Stomach smooth muscle (tissue), 2 donors: ENCODE measurements at regions not wholly inside any gene's neighbourhood (a gene's known extent, or its start where the extent isn't known, plus 50 kb on each side); places are given as distances from the start of the nearest gene placed in this dataset.
"Not testable (repeated sequence)": the region's sequence is repeated elsewhere in the genome, so short reads cannot be mapped to it uniquely, and the experiment has no call there.

ENCODE experiments used
- H3K27ac ChIP-seq: one replicate; pipeline ENCODE4 v1.7.0; 2013; ENCODE audit warnings: mild to moderate bottlenecking, low read length, inconsistent platforms
- H3K27me3 ChIP-seq, 2 donors: one replicate each; pipeline ENCODE4 v1.7.0; 2013; ENCODE audit warnings: low read length in 2 of 2; ENCODE audit not compliant: insufficient read depth in 2 of 2, control insufficient read depth in 1 of 2
- H3K36me3 ChIP-seq, 2 donors: one replicate each; pipeline ENCODE4 v1.7.0; 2013; ENCODE audit warnings: low read length in 2 of 2; ENCODE audit not compliant: control insufficient read depth in 2 of 2, insufficient read depth in 2 of 2
- H3K4me1 ChIP-seq: one replicate; pipeline ENCODE4 v1.7.0; 2013; ENCODE audit warnings: low read length; ENCODE audit not compliant: control insufficient read depth, insufficient read depth
- H3K4me3 ChIP-seq, 2 donors: one replicate each; pipeline ENCODE4 v1.7.0; 2013; ENCODE audit warnings: low read length in 2 of 2
- H3K9ac ChIP-seq, 2 donors: one replicate each; pipeline ENCODE4 v1.7.0; 2013; ENCODE audit warnings: low read length in 2 of 2, mild to moderate bottlenecking in 1 of 2
- H3K9me3 ChIP-seq, 2 donors: one replicate each; pipeline ENCODE4 v1.7.0; 2013; ENCODE audit warnings: low read length in 2 of 2; ENCODE audit not compliant: control insufficient read depth in 2 of 2
- donor health status: healthy.
- donor health status: Pancreatic carcinoma.

GRCh38 chr1:56248138-56248537 lies 331.2 kb downstream of the PLPP3 start:
- no peaks in the 10 kb centered on the region for H3K9me3 ChIP-seq
- no peaks in the 10 kb centered on the region for H3K27me3 ChIP-seq
- no peak overlapping the region for H3K27ac ChIP-seq
- H3K9ac ChIP-seq: no peak overlapping the region
- no peaks in the 10 kb centered on the region for H3K36me3 ChIP-seq
- H3K4me1 ChIP-seq: no peaks in the 10 kb centered on the region
- no peak overlapping the region for H3K4me3 ChIP-seq

DNA sequence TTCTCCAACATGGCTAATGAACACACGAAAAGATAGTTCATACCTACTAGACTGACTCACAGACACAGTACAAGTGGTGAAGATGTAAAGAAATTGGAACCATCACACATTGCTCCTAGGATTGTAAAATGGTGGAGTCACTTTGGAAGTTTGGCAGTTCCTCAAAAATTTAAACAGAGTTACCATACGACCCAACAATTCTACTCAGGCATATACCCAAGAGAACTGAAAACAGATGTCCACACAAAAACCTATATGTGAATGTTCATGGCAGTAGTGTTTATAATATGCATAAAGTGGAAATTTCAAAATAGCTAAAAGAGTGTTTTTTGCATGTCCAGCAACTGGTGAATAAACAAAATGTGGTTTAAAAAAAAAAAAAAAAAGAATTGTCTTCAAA lies 332.6 kb downstream of the PLPP3 start:
- H3K4me3 ChIP-seq, H3K36me3 ChIP-seq, H3K9me3 ChIP-seq: not testable (repeated sequence)

GRCh38 chr1:56240400-56240799 lies 339.0 kb downstream of the PLPP3 start:
- H3K27me3 ChIP-seq: no peaks in the 10 kb centered on the region
- no peak overlapping the region for H3K4me3 ChIP-seq
- H3K4me1 ChIP-seq: no peaks in the 10 kb centered on the region
- no peak overlapping the region for H3K9ac ChIP-seq
- no peaks in the 10 kb centered on the region for H3K36me3 ChIP-seq
- H3K27ac ChIP-seq: no peak overlapping the region
- peaks cover 7% of the 10 kb centered on the region in 2 donors for H3K9me3 ChIP-seq

More for the DNA sequence above, 332.6 kb downstream of the PLPP3 start:
- not testable (repeated sequence) for H3K27ac ChIP-seq, H3K27me3 ChIP-seq, H3K4me1 ChIP-seq, H3K9ac ChIP-seq

- no peaks in the 10 kb centered on the region for H3K4me1 ChIP-seq
- no peaks in the 10 kb centered on the region for H3K27me3 ChIP-seq
- H3K4me3 ChIP-seq: no peak overlapping the region
- no peak overlapping the region for H3K9ac ChIP-seq
- no peak overlapping the region for H3K27ac ChIP-seq
- H3K36me3 ChIP-seq: no peaks in the 10 kb centered on the region
- H3K9me3 ChIP-seq: peaks cover 4 to 5% of the 10 kb centered on the region in 2 donors
Observed at GRCh38 chr1:56237491-56238064, 341.8 kb downstream of the PLPP3 start.

DNA sequence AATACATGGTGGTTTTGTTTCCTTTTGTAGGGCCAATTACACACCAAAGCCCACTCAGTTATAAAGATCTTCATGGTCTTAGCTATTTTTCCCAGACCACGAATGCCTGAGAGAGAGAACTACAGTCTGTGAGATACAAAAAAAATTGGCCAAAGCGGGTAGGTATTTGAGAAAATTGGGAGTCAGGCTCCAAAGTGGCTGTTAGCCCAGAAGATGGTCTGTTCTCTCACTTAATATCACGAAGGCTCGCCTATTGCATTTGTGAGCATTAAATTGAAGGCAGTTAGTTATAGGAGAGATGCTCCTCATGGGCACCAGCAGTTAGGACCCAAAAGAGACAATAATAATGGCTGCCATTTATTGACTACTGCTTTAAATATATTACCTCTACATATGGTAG lies 342.7 kb downstream of the PLPP3 start:
- Histone ChIP-seq H3K27me3 (no peaks in the 10 kb centered on the region), H3K4me3 (no peak overlapping the region), H3K36me3 (no peaks in the 10 kb centered on the region), H3K4me1 (no peaks in the 10 kb centered on the region), H3K27ac (no peak overlapping the region), H3K9me3 (peaks cover 3% of the 10 kb centered on the region in 2 donors), H3K9ac (no peak overlapping the region)

DNA sequence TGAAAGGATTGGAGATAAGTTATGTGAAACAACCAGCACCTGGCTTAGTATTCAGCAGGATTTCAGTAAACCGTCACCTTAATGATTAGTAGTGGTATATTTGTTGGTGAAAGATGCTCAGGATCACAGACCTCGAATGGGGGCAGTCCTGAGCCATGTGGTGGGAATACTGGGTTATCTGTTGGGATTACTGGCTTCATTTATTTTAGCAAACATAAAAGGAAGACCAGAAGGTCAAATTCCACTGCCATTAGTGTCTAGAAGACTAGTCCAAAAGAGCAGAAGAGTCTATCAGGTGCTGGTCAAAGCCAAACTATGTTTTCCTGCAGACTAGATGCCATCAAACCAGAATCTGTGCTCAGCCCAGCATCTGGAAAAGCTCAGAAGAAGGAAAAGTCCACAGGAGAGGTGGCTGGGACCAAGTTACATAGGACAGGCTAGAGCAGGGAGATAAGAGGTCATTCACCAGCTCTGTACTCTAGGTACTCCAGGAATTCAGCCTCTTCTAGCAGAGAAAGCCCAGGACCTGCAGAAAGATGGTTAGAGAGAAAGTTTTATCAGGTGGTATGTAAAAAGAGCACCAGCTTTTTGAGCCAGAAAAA lies 343.4 kb downstream of the PLPP3 start:
- Histone ChIP-seq H3K27me3 (no peaks in the 10 kb centered on the region), H3K4me3 (no peak overlapping the region), H3K27ac (no peak overlapping the region), H3K9me3 (peaks cover 2 to 3% of the 10 kb centered on the region in 2 donors), H3K36me3 (no peaks in the 10 kb centered on the region), H3K9ac (no peak overlapping the region), H3K4me1 (no peaks in the 10 kb centered on the region)

DNA sequence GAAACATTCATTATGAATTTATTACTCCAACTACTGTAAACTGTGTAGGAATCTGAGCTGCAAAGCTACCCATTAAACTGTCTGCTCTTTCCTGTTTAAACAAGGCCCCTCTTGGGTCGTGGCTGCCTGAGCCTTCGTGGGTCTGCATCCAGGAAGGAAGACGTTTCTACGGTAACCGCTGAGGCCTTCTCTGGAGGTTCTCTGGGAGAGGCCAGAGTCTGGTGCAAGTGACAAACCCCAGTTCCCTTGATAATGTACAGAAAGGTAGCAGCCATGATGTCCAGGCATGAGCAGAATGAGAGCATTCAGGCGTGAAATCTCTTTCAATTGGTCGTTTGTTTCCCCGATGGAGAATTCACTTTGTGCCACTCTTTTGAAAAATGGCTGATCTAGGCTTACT lies 350.2 kb downstream of the PLPP3 start:
- H3K9ac ChIP-seq: no peak overlapping the region
- H3K27me3 ChIP-seq: no peaks in the 10 kb centered on the region

DNA sequence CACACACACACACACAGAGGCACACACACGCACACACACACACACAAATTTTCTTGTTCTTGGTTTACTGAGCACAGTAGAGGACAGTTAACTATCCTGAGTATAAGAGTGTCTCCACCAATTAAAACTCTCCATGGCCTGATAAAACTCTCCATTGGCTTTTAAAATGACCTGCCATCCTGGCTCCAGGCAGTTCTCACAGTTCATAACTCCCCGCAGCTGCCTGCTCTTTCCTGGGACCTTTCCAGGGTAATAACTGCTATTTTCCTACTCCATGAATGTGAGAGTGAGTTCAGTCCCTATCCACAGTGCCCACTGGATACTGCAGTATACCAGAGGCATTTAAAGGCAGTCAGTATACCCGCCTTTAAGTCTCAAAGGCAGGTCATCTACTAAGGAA lies 351.5 kb downstream of the PLPP3 start:
- Histone ChIP-seq H3K27me3 (no peaks in the 10 kb centered on the region), H3K4me1 (no peaks in the 10 kb centered on the region), H3K9me3 (no peaks in the 10 kb centered on the region), H3K4me3 (no peak overlapping the region), H3K27ac (no peak overlapping the region), H3K9ac (no peak overlapping the region), H3K36me3 (no peaks in the 10 kb centered on the region)

More for the DNA sequence above, 350.2 kb downstream of the PLPP3 start:
- Histone ChIP-seq H3K4me3 (no peak overlapping the region), H3K27ac (no peak overlapping the region), H3K36me3 (no peaks in the 10 kb centered on the region), H3K4me1 (no peaks in the 10 kb centered on the region), H3K9me3 (no peaks in the 10 kb centered on the region)

- H3K9ac ChIP-seq: no peak overlapping the region
- no peaks in the 10 kb centered on the region for H3K9me3 ChIP-seq
- H3K27ac ChIP-seq: no peak overlapping the region
- no peak overlapping the region for H3K4me3 ChIP-seq
- H3K27me3 ChIP-seq: no peaks in the 10 kb centered on the region
- H3K4me1 ChIP-seq: no peaks in the 10 kb centered on the region
- H3K36me3 ChIP-seq: no peaks in the 10 kb centered on the region
Observed at GRCh38 chr1:56227401-56227800, 352.0 kb downstream of the PLPP3 start.

GRCh38 chr1:56225964-56226815 lies 353.2 kb downstream of the PLPP3 start:
- Histone ChIP-seq H3K27ac (no peak overlapping the region), H3K36me3 (no peaks in the 10 kb centered on the region), H3K9me3 (no peaks in the 10 kb centered on the region), H3K9ac (no peak overlapping the region), H3K27me3 (no peaks in the 10 kb centered on the region), H3K4me1 (no peaks in the 10 kb centered on the region), H3K4me3 (no peak overlapping the region)

DNA sequence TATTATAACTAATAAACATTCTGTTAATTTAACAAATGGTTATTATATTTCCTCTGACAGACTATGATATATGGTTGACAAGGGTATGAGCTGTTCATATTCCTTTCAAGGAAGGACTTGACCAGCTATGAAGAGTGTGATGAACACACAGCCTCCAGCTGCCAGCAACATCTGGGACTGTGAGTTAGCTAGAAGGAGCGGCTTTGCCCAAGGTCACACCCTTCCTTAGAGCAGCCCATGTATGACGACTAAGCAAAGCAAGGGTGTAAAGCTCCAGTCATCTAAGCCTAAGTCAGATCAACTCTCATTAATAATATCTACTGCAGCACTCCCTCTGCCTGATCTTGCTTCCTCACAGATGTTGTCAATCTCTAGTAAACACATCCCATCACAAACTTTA lies 355.4 kb downstream of the PLPP3 start:
- Histone ChIP-seq H3K4me1 (no peaks in the 10 kb centered on the region), H3K4me3 (no peak overlapping the region), H3K27me3 (no peaks in the 10 kb centered on the region), H3K9me3 (no peaks in the 10 kb centered on the region), H3K36me3 (no peaks in the 10 kb centered on the region), H3K9ac (no peak overlapping the region), H3K27ac (no peak overlapping the region)
